COLO668 (cell line): ENCODE measurements at regions not wholly inside any gene's neighbourhood (a gene's known extent, or its start where the extent isn't known, plus 50 kb on each side); places are given as distances from the start of the nearest gene placed in this dataset.

Source experiments
- DNase-seq: peaks from one replicate; lab custom pipeline; 2025; ENCODE audit not compliant: unreplicated experiment; lab: John Stamatoyannopoulos, UW

GRCh38 chr1:57683037-57683942 is 259.4 kb upstream of the DAB1 start:
- no peak for DNase-seq

DNA sequence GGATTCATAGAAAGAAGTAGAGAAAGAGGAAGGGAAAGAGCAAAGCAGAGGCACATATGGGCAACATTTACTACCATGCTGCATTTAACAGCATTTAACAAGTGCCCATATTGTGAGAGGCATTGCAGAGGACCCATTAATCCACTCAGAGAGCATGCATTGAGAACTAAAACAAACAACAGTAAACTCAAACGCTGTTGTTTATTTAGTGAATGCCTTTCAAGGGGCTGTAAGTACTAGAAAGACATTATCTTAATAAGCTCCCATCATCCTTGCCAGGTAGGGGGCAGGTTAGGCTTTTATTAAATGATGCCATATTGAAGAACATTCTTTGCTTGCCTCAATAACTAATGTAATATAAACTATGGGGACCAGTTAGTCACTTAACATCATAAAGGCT is 254.3 kb upstream of the DAB1 start:
- DNase-seq, result no peak

DNA sequence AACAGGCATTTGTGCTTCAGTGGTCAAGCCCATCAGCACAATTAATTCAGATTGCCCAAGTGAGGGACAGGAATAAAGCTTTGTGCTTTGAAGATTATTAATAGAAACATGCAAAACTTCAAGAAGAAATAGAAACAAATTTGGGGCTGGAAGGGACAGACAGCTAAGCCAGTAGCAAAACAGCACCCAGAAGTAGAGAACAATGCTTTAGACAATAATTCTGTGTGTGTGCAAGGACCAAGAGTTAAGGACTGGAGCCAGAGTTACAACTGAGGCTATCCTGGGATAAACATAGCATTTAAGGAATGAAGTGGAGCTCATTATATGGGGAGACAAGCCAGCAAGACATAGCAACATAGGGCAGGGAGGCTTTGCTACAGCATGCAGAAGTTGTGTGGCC is 251.9 kb upstream of the DAB1 start:
- DNase-seq, result no peak

- DNase-seq, result no peak
Observed at GRCh38 chr1:57674801-57675200, 250.9 kb upstream of the DAB1 start.

- no peak for DNase-seq
Observed at GRCh38 chr1:57672346-57673140, 248.7 kb upstream of the DAB1 start.

- no peak for DNase-seq
Observed at GRCh38 chr1:57671750-57672149, 247.9 kb upstream of the DAB1 start.

DNA sequence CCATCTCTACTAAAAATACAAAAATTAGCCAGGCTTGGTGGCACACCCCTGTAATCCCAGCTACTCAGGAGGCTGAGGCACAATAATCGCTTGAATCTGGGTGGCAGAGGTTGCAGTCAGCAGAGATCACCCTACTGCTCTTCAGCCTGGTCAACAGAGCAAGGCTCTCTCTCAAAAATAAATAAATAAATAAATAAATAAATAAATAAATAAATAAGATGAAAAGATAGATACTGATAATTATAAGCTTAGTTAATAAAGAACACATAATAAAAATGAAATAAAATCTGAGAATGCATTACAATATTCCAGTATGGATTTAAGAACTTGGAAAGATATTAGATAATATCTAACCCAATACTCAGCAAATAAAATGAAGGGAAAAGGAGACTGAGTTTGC is 235.9 kb upstream of the DAB1 start:
- DNase-seq, result no peak

DNA sequence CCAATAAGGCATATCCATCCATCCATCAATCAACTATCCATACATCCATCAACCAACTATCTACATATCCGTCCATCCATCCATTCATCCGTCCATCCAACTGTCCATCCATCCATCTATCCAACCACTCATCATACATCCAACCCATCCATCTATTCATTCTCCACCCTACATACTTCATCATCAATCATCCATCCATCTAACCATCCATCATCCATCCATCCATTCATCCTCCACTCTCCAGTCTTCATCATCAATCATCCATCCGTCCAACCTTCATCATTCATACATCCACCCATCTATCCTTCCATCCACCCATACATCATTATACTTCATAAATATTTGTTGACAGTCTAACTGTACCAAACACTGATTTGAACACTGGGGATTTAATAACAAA is 231.3 kb upstream of the DAB1 start:
- no peak for DNase-seq

DNA sequence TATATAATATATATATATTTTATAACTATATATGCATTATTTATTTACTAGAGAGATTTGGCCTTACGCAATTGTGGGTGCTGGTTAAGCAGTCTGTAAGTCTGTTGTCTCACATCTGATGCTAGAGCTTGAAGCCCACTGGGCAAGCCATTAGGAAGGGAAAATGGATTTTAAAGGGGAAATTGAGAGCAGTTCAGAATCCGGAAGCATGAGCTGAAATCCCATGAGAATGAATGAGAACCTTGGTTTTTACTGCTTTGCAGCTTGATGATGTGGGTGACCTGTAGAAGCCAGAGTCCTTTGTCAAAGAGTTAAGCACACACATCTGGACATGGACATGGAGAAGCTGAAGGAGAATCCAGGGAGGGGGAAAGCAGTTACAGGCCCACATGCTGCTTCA is 220.8 kb upstream of the DAB1 start:
- no peak for DNase-seq

- DNase-seq, result no peak
Observed at GRCh38 chr1:57638239-57638638, 214.4 kb upstream of the DAB1 start.

- no peak for DNase-seq
Observed at GRCh38 chr1:57637155-57637554, 213.3 kb upstream of the DAB1 start.

GRCh38 chr1:57633881-57634280 is 210.0 kb upstream of the DAB1 start:
- DNase-seq, result no peak

GRCh38 chr1:57633056-57633455 is 209.2 kb upstream of the DAB1 start:
- no peak for DNase-seq

- no peak for DNase-seq
Observed at GRCh38 chr1:57632401-57632800, 208.5 kb upstream of the DAB1 start.

GRCh38 chr1:57627612-57628011 is 203.8 kb upstream of the DAB1 start:
- DNase-seq, result no peak

DNA sequence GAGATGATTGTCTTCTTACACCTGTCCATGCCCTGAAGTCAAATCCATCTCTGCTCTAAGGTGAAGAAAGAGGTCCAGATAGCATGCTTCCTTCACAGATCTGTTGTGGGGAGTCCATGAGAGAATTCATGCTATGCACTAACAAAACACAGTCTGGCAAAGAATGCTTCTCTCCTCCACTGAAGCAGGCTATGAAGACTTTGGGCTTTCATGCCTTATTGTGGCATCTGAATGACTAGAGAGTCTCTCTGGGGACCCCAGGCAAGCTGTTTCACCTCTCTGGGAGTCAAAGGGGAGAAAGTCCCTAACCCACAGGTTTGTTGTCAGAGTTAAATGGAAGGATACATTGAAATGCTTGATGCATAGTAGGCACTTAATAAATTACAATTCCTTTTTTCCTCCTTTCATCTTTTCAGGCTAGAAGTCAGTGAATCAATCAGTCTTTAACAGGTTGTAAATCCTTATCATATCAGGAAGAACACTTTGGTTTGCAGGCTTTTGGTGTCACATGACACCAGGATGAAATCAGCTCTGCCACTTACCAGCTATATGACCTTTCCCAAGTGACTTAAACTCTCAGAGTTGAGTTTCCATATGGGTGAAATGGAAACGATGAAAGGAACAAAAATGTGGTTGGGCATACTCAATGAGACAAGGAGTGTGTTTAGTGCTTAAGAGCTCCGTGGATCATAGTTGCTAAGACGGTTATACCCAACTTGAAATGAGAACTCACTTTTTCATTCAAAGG is 200.1 kb upstream of the DAB1 start:
- DNase-seq, result no peak

DNA sequence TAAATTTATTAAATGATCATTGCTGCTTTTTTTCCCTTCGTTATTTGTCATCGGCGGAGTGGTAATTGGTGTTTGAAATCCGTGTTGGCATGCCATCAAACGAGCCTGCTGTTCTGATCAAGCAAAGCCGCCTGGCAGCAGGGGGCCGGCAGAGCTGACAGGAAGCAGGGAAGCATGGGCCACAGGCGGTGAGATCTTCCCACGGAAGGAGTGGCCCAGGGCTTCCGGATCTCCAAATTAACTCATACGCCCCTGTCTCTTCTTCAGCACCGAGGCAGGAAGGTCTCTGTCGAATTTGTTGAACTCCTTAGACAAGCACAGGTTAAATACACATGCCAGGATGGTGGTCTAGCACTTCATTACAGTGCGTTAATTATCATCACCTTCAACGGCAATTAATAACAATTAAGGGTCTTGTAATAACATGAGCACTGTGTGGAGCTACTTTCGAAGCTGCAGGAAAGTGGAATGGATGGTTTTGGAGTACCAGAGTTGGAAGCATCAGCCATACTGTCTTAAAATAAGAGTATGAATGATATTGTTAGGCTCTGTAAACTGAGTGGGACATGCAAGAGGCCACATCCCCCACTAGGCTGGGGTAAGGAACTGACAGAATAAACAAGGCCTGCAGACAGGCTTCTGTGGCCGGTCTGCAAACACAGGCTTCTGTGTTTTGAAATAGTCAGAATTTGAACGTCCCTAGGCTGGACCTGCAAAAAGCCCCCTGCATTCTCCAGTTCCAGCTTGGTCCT is 199.4 kb upstream of the DAB1 start:
- no peak for DNase-seq

- no peak for DNase-seq
Observed at GRCh38 chr1:57621776-57622175, 197.9 kb upstream of the DAB1 start.

- DNase-seq, result no peak
Observed at GRCh38 chr1:57620605-57621004, 196.7 kb upstream of the DAB1 start.

GRCh38 chr1:57616921-57617320 is 193.1 kb upstream of the DAB1 start:
- DNase-seq, result no peak

DNA sequence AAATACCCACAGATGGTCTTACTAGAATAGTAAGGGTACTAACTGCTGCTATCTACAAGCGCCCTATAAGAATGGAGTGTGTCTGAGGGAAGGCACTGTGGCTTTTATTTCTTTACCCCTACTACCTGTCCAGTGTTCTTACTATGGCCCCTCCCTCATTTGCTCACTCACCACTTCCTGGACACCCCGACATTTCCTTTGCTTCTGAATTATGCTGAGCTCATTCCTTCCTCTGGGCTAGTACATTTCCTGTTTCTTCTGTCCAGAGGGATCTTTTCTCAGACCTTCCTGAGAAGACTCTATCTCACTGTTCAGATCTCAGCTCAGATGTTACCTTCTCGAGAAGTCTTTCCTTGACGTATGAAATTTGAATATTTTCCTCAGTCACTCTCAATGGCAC is 192.1 kb upstream of the DAB1 start:
- no peak for DNase-seq
